GM12872 (cell line): ENCODE measurements at regions not wholly inside any gene's neighbourhood (a gene's known extent, or its start where the extent isn't known, plus 50 kb on each side); places are given as distances from the start of the nearest gene placed in this dataset.

Source experiments
- CTCF ChIP-seq: IDR thresholded peaks from 3 replicates; pipeline ENCODE4 v1.5.1; 2011; ENCODE audit warnings: low read depth, mild to moderate bottlenecking, low read length, moderate library complexity; ENCODE audit not compliant: insufficient read depth

GRCh38 chr11:70007796-70008195 lies 70.3 kb upstream of the ANO1 start:
- TF ChIP-seq CTCF: no peak

- TF ChIP-seq CTCF: no peak
These were observed 67.3 kb upstream of the ANO1 start for GRCh38 chr11:70010774-70011173.

- TF ChIP-seq CTCF: no peak
These were observed 65.9 kb upstream of the ANO1 start for GRCh38 chr11:70012134-70012733.

GRCh38 chr11:70014291-70014690 lies 63.8 kb upstream of the ANO1 start:
- TF ChIP-seq CTCF: no peak

GRCh38 chr11:70016666-70017367 lies 61.3 kb upstream of the ANO1 start:
- TF ChIP-seq CTCF: no peak

- TF ChIP-seq CTCF: no peak
These were observed 59.3 kb upstream of the ANO1 start for GRCh38 chr11:70018816-70019215.

- no peak for TF ChIP-seq CTCF
These were observed 58.5 kb upstream of the ANO1 start for GRCh38 chr11:70019576-70020011.
